IMR-90 (cell line): ENCODE measurements at regions not wholly inside any gene's neighbourhood (a gene's known extent, or its start where the extent isn't known, plus 50 kb on each side); places are given as distances from the start of the nearest gene placed in this dataset.
A peak's percentile ranks its signal among the peaks of the same experiment; 100 is the strongest.

Source experiments
- CEBPB ChIP-seq: IDR thresholded peaks from 2 replicates; pipeline ENCODE4 v1.6.1; 2012; ENCODE audit warnings: low read depth, low read length, improper control_type of control experiment
- CTCF ChIP-seq: conservative IDR thresholded peaks from 2 replicates; pipeline ENCODE4 v1.5.1; 2012; ENCODE audit warnings: mild to moderate bottlenecking, low read depth, low read length, improper control_type of control experiment
- FOS ChIP-seq: fragments of 150-350 bp; IDR thresholded peaks from 2 replicates; pipeline ENCODE4 v1.6.1; 2016; ENCODE audit warnings: low read depth, low read length
- MAFK ChIP-seq: IDR thresholded peaks from 2 replicates; pipeline ENCODE4 v1.6.1; 2012; ENCODE audit warnings: low read depth, low read length, improper control_type of control experiment
- MXI1 ChIP-seq: IDR thresholded peaks from 2 replicates; pipeline ENCODE4 v1.6.1; 2012; ENCODE audit warnings: low read depth, mild to moderate bottlenecking, low read length, moderate library complexity, borderline replicate concordance
- POLR2A ChIP-seq: IDR thresholded peaks from 2 replicates; pipeline ENCODE4 v1.6.1; 2012; ENCODE audit warnings: mild to moderate bottlenecking, low read depth, low read length
- RAD21 ChIP-seq: IDR thresholded peaks from 2 replicates; pipeline ENCODE4 v1.6.1; 2012; ENCODE audit warnings: low read length, improper control_type of control experiment
- RFX5 ChIP-seq: IDR thresholded peaks from 2 replicates; pipeline ENCODE4 v1.8.0; 2012; ENCODE audit warnings: low read depth, mild to moderate bottlenecking, low read length, moderate library complexity

GRCh38 chr1:96362623-96363022 lies 359.0 kb upstream of the PTBP2 start:
- TF ChIP-seq CTCF (no peak), POLR2A (no peak), RAD21 (0 out of 2 replicates have a peak, but pooled peaks have one; percentile 18), RFX5 (no peak), MAFK (peak; percentile 18; the same call in 1 of the 2 replicates), MXI1 (no peak), CEBPB (peak; percentile 85), FOS (peak; percentile 100)
